Frontal cortex (tissue), 3 donors: ENCODE measurements at regions not wholly inside any gene's neighbourhood (a gene's known extent, or its start where the extent isn't known, plus 50 kb on each side); places are given as distances from the start of the nearest gene placed in this dataset.

Experiments used
- DNase-seq, 2 donors: peaks; one replicate each; pipeline ENCODE4 v3.0.0; 2012; ENCODE audit warnings: low spot score in 2 of 2
- FAIRE-seq: peaks from 2 replicates; lab custom pipeline; 2012; peaks lifted over from hg19 to GRCh38; lab: Jason Lieb, UNC
- donor health status: control.
- donor health status: control.
- donor health status: control.

DNA sequence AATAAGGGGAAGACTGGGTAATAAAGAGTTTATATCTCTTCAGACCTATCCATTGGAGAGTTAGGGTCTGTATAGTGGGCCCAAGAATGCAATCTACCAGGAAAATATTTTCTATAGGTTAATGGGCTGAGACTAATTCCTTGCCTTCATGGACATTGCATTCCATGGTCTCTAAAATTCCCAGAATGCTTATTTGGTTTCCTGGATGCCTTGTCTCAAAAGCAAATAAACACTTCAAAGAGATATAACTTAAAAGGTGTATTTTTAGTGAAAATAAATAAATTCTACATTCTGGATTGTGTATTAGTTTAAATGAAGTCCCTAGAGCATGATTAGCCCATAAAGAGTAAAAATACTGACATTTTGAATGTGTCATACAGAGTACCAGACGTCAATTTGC lies 550.1 kb upstream of the PKN2 start:
- DNase-seq (no peak), FAIRE-seq (no peak)

DNA sequence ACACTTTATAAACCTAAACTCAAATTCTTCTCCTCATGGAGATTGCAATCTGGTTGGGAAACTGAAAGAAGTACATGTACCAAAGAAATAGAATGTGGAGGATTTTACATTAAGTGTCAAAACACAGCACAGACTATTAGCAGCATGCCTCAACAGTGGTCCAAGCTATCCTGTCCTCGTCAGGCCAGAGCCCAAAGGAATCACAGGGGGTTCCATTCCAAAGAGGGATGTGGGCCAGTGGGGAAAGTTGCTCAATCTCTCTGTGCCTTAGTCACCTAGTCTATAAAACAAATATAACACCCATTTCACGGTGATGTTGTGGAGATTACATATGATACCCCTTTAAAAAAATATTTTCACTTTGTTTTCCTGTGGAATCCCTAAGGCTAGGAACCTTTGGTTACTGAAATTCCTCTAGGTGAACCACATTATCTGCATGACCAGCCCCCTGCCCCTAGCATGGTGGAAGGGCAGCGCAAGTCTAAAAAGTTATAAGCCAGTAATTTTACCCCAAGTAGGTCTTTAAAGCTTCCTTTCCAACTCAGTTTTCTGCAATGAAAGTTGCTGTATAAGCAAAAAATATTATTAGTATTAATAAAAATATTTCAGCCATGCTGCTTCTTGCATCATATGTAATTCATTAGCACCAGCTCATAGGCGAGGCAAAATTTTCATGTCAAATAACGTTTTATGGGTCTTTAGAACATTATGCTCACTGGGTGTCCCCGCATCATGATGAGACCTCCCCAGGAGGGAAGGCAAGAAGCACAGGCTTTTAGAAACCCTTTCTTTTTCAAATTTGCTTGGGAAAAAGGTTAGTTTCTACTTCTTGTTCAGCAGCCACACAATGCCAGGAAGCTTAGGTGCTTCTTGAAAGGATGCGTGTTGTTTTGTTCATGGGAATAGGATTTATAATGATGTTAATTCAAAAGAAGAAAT lies 548.8 kb upstream of the PKN2 start:
- no peak for FAIRE-seq
- DNase-seq: no peak

DNA sequence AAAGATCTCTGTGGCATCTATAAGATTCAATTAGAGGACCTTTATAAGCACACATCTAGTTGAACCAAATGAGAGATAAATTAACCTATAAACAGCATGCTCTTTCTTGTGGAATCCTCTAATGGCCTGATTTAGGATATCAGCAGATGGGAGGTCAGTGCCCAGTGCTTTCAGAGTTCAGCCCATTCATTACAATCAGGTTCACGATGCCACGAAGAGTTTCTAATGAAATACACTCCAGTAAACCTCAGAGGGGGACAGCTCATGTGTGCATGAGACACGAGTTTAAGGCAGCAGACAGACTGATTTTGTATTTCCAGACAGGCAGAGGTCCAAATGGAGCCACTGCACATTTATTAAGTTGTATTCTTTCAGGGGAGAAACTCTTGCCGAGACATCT lies 544.4 kb upstream of the PKN2 start:
- DNase-seq (no peak), FAIRE-seq (no peak)

- FAIRE-seq (no peak), DNase-seq (no peak)
These were observed 543.7 kb upstream of the PKN2 start for GRCh38 chr1:88140325-88140724.

GRCh38 chr1:88141499-88142074 lies 542.5 kb upstream of the PKN2 start:
- DNase-seq: no peak
- no peak for FAIRE-seq

- no peak for DNase-seq
- no peak for FAIRE-seq
These were observed 538.3 kb upstream of the PKN2 start for GRCh38 chr1:88145752-88146151.

DNA sequence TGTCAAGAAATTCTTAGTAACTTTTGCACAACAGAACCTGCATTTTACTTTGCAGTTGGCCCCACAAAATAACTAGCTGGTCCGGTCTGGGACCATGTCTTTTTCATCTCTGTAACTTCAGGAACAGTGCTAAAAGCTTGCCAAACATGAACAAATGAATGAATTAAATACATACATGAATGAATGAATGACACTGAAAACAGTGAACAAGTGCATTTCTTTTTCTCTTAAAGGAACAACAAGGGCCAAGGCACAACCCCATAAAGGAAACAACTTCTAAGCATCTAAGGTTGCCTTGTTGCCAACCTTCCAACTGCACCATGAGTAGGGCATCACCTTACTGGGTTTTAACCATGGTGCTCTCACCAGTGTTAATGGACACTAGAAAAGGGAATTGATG lies 534.4 kb upstream of the PKN2 start:
- FAIRE-seq: no peak
- no peak for DNase-seq

DNA sequence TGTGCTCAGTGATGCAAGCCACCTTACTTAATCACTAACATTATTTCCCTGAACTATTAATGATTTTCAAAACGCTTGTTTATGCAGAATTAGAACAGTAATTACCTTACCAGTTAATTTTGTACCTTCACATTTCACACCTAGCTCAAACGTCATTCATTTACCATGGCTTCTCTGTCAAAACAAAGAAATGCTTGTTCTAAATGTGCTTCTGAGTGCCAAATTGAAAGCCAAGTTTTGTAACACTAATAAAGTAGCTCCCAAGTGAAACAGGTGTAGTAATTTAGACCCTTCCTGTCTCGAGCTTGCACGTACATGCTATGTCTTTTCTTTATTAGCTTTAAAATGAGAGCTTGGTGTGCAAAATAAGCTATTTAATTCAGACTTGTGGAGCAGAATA lies 533.7 kb upstream of the PKN2 start:
- no peak for FAIRE-seq
- DNase-seq: no peak

- DNase-seq: no peak
- FAIRE-seq: no peak
These were observed 520.9 kb upstream of the PKN2 start for GRCh38 chr1:88163187-88163586.

DNA sequence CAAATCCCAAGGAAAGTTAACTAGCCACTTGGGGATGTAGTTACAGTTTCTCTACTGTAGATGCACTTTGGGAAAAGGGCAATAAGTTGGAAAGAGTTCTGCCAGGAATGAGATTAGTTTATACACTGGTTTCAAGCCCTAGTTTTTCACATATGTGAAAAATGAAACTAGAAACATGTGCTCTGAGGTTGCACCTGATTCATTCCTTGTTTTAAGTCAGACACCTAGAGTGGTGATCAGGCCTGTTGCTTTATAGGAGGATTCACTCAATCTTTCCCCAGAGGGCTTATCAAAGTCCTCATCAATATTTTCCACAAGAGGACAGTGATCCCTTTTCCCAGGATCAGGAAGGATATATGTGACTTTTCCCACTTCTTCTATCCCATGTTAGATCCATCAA lies 515.9 kb upstream of the PKN2 start:
- no peak for FAIRE-seq
- no peak for DNase-seq

GRCh38 chr1:88169139-88169538 lies 514.9 kb upstream of the PKN2 start:
- DNase-seq (no peak), FAIRE-seq (no peak)

- DNase-seq: no peak
- no peak for FAIRE-seq
These were observed 514.1 kb upstream of the PKN2 start for GRCh38 chr1:88169939-88170338.

DNA sequence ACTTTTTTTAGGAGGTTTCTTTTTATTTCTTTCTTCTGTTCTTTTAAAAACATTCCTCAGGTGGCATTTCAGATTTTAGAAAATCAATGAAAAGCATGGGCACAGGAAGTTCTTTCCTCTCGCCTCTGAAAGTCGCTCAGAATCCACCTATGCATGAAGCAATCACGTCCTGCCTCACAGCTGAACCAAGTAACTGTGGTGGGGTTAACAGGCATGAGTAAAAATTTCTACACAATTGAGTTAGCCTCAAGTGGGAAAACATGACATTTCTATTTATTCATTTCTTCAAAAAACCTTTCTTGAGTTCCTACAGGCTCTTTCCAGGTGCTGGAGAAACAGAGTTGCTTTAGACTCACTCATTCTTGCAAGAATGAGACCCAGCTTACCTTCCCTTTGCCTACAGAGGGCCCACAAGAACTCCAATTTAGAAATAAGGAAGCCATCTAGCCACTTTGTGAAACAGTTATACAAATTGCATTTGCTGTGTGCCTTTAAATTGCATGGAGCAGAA lies 508.9 kb upstream of the PKN2 start:
- DNase-seq: no peak

DNA sequence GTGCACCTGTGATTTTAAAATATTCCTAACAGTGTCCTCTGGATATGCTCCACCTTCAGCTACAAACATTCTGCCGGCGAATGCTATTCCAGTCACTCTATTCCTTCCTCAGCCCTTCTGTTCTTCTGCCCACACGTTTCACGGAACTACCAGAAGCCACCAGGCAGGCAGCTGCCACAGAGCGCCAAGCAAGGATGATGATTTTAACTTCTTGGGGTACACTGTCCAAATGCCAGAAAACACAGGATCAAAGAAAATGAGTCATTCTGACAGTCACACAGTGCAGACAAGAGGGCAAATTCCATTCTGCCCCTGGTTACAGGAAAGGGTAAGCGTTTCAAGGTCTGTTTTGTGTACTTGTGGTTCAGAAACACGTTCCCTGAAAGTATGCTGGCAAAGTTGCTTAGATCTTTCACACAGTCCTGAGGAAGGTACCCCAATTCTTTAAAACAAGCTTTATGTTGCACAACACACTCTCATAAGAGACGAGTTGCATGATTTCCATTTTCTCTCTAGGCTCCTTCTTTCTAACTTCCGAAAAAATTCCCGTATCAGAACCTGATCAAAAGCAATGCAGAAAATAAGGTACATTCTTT lies 508.3 kb upstream of the PKN2 start:
- FAIRE-seq: no peak
- no peak for DNase-seq

More for the DNA sequence above, 508.9 kb upstream of the PKN2 start:
- no peak for FAIRE-seq

- no peak for FAIRE-seq
- DNase-seq: no peak
These were observed 504.1 kb upstream of the PKN2 start for GRCh38 chr1:88179943-88180342.

DNA sequence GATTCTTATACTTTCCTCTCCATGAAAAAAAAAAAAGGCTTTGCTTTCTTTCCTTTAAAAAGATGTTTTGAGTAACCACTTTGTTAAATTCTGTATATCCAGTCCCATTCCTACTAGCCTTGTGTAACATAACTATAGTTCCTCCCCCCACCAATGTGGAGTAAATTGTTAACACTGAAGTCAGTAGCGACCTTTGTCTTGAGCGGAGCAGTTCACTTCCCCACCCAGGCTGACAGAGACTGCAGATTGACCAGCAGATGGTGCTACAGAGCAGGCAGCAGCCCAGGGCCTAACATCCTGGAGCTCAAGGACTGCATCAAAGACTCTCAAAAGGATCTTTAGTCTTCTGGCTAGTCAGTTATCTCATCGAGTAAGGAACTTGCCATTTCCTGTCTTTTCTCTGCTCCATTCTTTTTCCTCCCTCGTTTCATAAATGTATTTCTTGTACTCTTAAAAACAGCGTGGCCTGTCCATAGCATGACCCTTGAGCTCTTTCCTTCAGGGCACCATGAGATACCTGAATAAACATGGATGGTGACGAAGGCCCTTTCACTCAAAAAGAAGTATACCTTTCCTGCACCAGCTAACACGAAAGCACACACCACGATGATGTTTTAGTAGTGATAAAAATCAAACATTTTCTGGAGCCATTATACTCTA lies 503.5 kb upstream of the PKN2 start:
- no peak for FAIRE-seq
- DNase-seq: peak; percentile 3 to 13

DNA sequence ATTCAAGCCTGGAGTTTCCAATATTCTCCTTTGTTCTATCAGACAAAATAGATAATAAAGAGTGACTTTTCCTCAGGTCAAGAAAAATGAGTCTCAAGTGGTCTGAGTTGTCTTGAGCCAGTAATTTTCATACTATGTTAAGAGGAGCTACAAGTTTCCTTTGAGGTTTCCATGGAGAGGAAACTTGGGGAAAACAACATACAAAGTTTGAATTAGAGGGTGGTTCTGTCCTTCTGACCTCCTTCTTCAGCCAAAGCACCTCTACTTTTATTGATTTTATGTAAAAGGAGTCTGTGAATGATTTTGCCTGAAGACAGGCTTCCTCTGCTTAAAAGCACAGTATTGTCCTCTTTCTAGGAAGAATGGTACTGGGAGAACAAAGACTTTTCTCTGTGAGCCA lies 497.2 kb upstream of the PKN2 start:
- DNase-seq (no peak), FAIRE-seq (no peak)

GRCh38 chr1:88188038-88188437 lies 496.0 kb upstream of the PKN2 start:
- DNase-seq (no peak), FAIRE-seq (no peak)

GRCh38 chr1:88189525-88189924 lies 494.5 kb upstream of the PKN2 start:
- DNase-seq (no peak), FAIRE-seq (no peak)

- FAIRE-seq (no peak), DNase-seq (no peak)
These were observed 492.2 kb upstream of the PKN2 start for GRCh38 chr1:88191917-88192316.

- FAIRE-seq (no peak), DNase-seq (no peak)
These were observed 489.5 kb upstream of the PKN2 start for GRCh38 chr1:88194542-88194941.
